ENCODE measurements at regions not wholly inside any gene's neighbourhood (a gene's known extent, or its start where the extent isn't known, plus 50 kb on each side); places are given as distances from the start of the nearest gene placed in this dataset.

GRCh38 chr2:16047701-16048100 lies 107.4 kb downstream of the MYCN start:
- TF ChIP-seq USF1 (IDR thresholded peaks at IDR 0.05; ENCODE audit: borderline replicate concordance, low read depth) (no peak), SMC3 (IDR thresholded peaks at IDR 0.05; ENCODE audit: low read depth, low read length) (no peak), USF2 (IDR thresholded peaks at IDR 0.05; ENCODE audit: borderline replicate concordance, low read depth, low read length) (no peak), CHD2 (IDR thresholded peaks at IDR 0.05; ENCODE audit: low read length, partially characterized antibody) (no peak), NRF1 (IDR thresholded peaks at IDR 0.05; ENCODE audit: low read depth, low read length) (no peak), CTCF (IDR thresholded peaks at IDR 0.05) (no peak), EZH2phosphoT487 (IDR thresholded peaks at IDR 0.05; ENCODE audit: borderline replicate concordance, low read depth) (no peak), SIN3A (IDR thresholded peaks at IDR 0.05; ENCODE audit: borderline replicate concordance, low read depth, low read length) (no peak), IRF3 (IDR thresholded peaks at IDR 0.05; ENCODE audit: low read depth, low read length) (no peak), FOXJ3 (CRISPR knock-in tag; IDR thresholded peaks at IDR 0.05) (no peak), MXI1 (IDR thresholded peaks at IDR 0.05; ENCODE audit: low read depth, low read length) (no peak), NFIC (IDR thresholded peaks at IDR 0.05; ENCODE audit: borderline replicate concordance) (no peak), TCF12 (IDR thresholded peaks at IDR 0.05) (no peak)
- no peaks in the 10 kb centered on the region for H3F3A ChIP-seq (replicated peaks; ENCODE audit: insufficient read depth)
- no peaks in the 10 kb centered on the region for H3K36me3 ChIP-seq (replicated peaks in 1 of 2; ENCODE audit: control insufficient read depth in 1 of 2, insufficient read depth in 2 of 2, low read length in 1 of 2)
- H3K4me2 ChIP-seq: no peak overlapping the region
- no peak overlapping the region for H2AFZ ChIP-seq (ENCODE audit: low read depth)
- H3K9me3 ChIP-seq: 0 out of 2 replicates have a peak, but pooled peaks cover 7% of the 10 kb centered on the region
- no peak for DNase-seq
- H4K20me1 ChIP-seq (ENCODE audit: insufficient read depth): no peaks in the 10 kb centered on the region
- peaks cover 0 to 14% of the 10 kb centered on the region in 2 experiments; a peak in 1 of 4 replicates for H3K4me1 ChIP-seq (ENCODE audit: control insufficient read depth in 1 of 2, insufficient read depth in 2 of 2, low read depth in 1 of 2, low read length in 1 of 2)
- no peak overlapping the region for H3K9ac ChIP-seq
- POLR2A ChIA-PET: no interaction called here
- CTCF ChIA-PET: interaction anchor here (0.9 kb wide), 1 partner anchor 8 kb away, joined by 4 read pairs; no protein-coding TSS in a partner anchor
- 35% methylated on average over 9 of the region's 9 CpGs for WGBS (ENCODE audit: low lambda C conversion rate)
- no peak overlapping the region for H3K27ac ChIP-seq (ENCODE audit: low read depth in 2 of 2, low read length in 1 of 2)
- H3K79me2 ChIP-seq (ENCODE audit: insufficient read depth): no peaks in the 10 kb centered on the region
- no peak overlapping the region for H3K4me3 ChIP-seq (ENCODE audit: low read depth in 2 of 2, low read length in 1 of 2)
- no peaks in the 10 kb centered on the region for H3K27me3 ChIP-seq (ENCODE audit: insufficient read depth)
- no peaks in the 10 kb centered on the region for H3K9me2 ChIP-seq
